ENCODE measurements at regions not wholly inside any gene's neighbourhood (a gene's known extent, or its start where the extent isn't known, plus 50 kb on each side); places are given as distances from the start of the nearest gene placed in this dataset.

DNA sequence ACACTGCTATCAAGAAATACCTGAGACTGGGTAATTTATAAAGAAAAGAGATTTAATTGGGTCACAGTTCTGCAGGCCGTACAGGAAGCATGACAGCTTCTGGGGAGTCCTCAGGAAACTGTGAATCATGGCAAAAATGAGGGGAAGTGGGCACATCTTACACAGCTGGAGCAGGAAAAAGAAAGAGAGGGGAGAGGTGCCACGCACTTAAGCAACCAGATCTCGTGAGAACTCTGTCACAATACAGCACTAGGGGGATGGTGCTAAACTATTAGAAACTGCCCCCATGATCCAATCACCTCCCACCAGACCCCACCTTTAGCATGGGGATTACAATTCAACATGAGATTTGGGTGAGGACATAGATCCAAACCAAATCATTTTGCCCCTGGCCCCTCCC lies 105.5 kb upstream of the CPLX2 start:
- Histone ChIP-seq H3F3A (ENCODE audit: low read depth) (no peaks in the 10 kb centered on the region), H3K4me2 (no peak overlapping the region), H3K4me3 (no peak overlapping the region), H3K36me3 (no peaks in the 10 kb centered on the region), H2AFZ (replicated peaks) (no peak overlapping the region), H3K9ac (no peak overlapping the region), H4K20me1 (ENCODE audit: low read depth) (no peaks in the 10 kb centered on the region), H3K79me2 (ENCODE audit: low read depth) (no peaks in the 10 kb centered on the region), H3K4me1 (no peaks in the 10 kb centered on the region), H3K27ac (no peak overlapping the region), H3K9me3 (ENCODE audit: low read depth) (no peaks in the 10 kb centered on the region), H3K27me3 (no peaks in the 10 kb centered on the region)
- no peak overlapping the region for H3K4me3 Mint-ChIP-seq
- H3K36me3 Mint-ChIP-seq, result no peaks in the 10 kb centered on the region
- H3K27ac Mint-ChIP-seq, result no peak overlapping the region
- DNase-seq (ENCODE audit: low spot score), result no peak
- TF ChIP-seq EZH2 (IDR thresholded peaks at IDR 0.05), result no peak
- no peak for TF ChIP-seq EZH2phosphoT487 (IDR thresholded peaks at IDR 0.05)
- H3K4me1 Mint-ChIP-seq, result peaks cover 2% of the 10 kb centered on the region
- no peaks in the 10 kb centered on the region for H3K27me3 Mint-ChIP-seq (ENCODE audit: insufficient read depth, low read depth)
- peaks cover 6% of the 10 kb centered on the region for H3K9me3 Mint-ChIP-seq

DNA sequence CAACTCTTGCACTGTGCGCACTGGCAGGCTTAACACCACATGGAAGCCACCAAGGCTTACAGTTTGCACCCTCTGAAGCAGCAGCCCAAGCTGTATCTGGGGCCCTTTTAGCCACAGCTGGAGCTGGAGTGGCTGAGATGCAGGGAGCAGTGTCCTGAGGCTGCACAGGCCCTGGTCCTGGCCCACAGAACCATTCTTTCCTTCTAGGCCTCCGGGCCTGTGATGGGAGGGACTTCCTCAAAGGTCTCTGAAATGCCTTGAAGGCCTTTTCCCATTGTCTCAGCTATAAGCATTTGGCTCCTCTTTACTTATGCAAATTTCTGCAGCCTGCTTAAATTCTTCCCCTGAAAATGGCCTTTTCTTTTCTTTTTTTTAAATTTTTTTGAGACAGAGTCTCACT lies 104.4 kb upstream of the CPLX2 start:
- Mint-ChIP-seq H3K27ac (no peak overlapping the region), H3K36me3 (no peaks in the 10 kb centered on the region), H3K4me1 (peaks cover 10% of the 10 kb centered on the region), H3K4me3 (no peak overlapping the region), H3K9me3 (peaks cover 5% of the 10 kb centered on the region), H3K27me3 (ENCODE audit: insufficient read depth, low read depth) (no peaks in the 10 kb centered on the region)
- H4K20me1 ChIP-seq (ENCODE audit: low read depth), result no peaks in the 10 kb centered on the region
- no peak for DNase-seq (ENCODE audit: low spot score)
- no peaks in the 10 kb centered on the region for H3K9me3 ChIP-seq (ENCODE audit: low read depth)
- H2AFZ ChIP-seq (replicated peaks), result no peak overlapping the region
- no peaks in the 10 kb centered on the region for H3K79me2 ChIP-seq (ENCODE audit: low read depth)
- H3K4me2 ChIP-seq, result no peak overlapping the region
- H3K4me3 ChIP-seq, result no peak overlapping the region
- H3K27me3 ChIP-seq, result no peaks in the 10 kb centered on the region
- no peak overlapping the region for H3K9ac ChIP-seq
- no peak overlapping the region for H3K27ac ChIP-seq
- H3K4me1 ChIP-seq, result peaks cover 3% of the 10 kb centered on the region
- H3K36me3 ChIP-seq, result no peaks in the 10 kb centered on the region
- no peak for TF ChIP-seq EZH2phosphoT487 (IDR thresholded peaks at IDR 0.05)
- TF ChIP-seq EZH2 (IDR thresholded peaks at IDR 0.05), result no peak
- TF ChIP-seq, protein P1, sequence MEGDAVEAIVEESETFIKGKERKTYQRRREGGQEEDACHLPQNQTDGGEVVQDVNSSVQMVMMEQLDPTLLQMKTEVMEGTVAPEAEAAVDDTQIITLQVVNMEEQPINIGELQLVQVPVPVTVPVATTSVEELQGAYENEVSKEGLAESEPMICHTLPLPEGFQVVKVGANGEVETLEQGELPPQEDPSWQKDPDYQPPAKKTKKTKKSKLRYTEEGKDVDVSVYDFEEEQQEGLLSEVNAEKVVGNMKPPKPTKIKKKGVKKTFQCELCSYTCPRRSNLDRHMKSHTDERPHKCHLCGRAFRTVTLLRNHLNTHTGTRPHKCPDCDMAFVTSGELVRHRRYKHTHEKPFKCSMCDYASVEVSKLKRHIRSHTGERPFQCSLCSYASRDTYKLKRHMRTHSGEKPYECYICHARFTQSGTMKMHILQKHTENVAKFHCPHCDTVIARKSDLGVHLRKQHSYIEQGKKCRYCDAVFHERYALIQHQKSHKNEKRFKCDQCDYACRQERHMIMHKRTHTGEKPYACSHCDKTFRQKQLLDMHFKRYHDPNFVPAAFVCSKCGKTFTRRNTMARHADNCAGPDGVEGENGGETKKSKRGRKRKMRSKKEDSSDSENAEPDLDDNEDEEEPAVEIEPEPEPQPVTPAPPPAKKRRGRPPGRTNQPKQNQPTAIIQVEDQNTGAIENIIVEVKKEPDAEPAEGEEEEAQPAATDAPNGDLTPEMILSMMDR (IDR thresholded peaks at IDR 0.05), result no peak
- no peaks in the 10 kb centered on the region for H3F3A ChIP-seq (ENCODE audit: low read depth)

DNA sequence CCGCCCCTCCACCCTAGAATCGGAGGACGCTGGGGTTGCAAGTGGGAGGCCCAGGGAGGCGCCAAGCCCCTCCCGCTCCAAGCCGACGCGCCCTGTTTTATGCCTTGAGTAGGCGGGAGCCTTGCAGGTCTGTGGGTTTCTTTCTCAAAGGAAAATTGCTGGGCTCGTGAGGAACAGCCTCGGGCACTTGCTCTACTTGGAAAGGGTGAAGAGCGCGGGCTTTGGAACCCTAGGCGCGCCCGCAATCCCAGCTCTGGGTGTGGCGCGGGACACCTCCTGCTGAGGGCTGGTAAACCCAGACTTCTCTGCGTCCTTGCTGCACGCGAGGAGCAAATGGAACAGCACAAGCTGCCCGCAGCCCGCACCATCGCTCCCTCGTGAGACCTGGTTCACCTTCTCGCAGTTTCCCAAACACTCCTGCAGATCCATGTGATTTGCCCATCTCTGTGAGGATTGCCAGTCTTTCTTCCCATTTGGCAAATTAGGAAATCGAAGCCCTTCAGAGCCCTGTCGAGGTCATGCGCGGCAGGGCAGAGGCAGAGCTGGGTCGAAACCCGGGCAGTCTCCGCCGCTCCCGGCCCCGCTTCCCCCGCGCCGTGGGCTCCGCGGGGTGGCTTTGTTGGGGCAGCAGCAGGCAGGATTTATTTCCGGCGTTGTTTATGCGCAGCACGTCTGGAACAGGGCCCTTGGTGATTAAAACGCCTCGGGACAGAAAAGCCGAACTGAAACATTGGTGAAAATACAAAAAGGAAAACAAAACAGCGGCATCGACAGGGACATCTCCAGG lies 98.4 kb upstream of the CPLX2 start:
- no peak overlapping the region for H3K27ac Mint-ChIP-seq

More for the DNA sequence above, 98.4 kb upstream of the CPLX2 start:
- Histone ChIP-seq H3K79me2 (ENCODE audit: low read depth) (no peaks in the 10 kb centered on the region), H3K9ac (no peak overlapping the region), H3K36me3 (no peaks in the 10 kb centered on the region), H3K4me1 (peaks cover 22% of the 10 kb centered on the region), H3F3A (ENCODE audit: low read depth) (peaks cover 16% of the 10 kb centered on the region), H3K4me2 (peak overlapping the region; percentile 93), H4K20me1 (ENCODE audit: low read depth) (peaks cover 8% of the 10 kb centered on the region), H2AFZ (replicated peaks) (peak overlapping the region; percentile 93), H3K27ac (no peak overlapping the region), H3K4me3 (peak overlapping the region; percentile 50), H3K27me3 (peaks cover 27% of the 10 kb centered on the region), H3K9me3 (ENCODE audit: low read depth) (no peaks in the 10 kb centered on the region)
- peak; percentile 64 for DNase-seq (ENCODE audit: low spot score)
- TF ChIP-seq, protein P1 (IDR thresholded peaks at IDR 0.05), result no peak
- TF ChIP-seq EZH2 (IDR thresholded peaks at IDR 0.05), result peak; percentile 47
- H3K27me3 Mint-ChIP-seq (ENCODE audit: insufficient read depth, low read depth), result peaks cover 6% of the 10 kb centered on the region
- peaks cover 31% of the 10 kb centered on the region for H3K4me1 Mint-ChIP-seq
- no peaks in the 10 kb centered on the region for H3K9me3 Mint-ChIP-seq
- no peak overlapping the region for H3K4me3 Mint-ChIP-seq
- no peaks in the 10 kb centered on the region for H3K36me3 Mint-ChIP-seq

All from neural progenitor cell (in vitro differentiated cells).